ENCODE measurements at regions not wholly inside any gene's neighbourhood (a gene's known extent, or its start where the extent isn't known, plus 50 kb on each side); places are given as distances from the start of the nearest gene placed in this dataset.

GRCh38 chr2:42116195-42117181 is 52.7 kb upstream of the EML4 start (continued):
- TF ChIP-seq TBX3 (IDR thresholded peaks at IDR 0.05; ENCODE audit: borderline replicate concordance): peak; percentile 23; the same call in 1 of the 2 replicates
- TF ChIP-seq ZNF292 (CRISPR knock-in tag; IDR thresholded peaks at IDR 0.05; ENCODE audit: borderline replicate concordance, low read depth): peak; percentile 70
- no peak for TF ChIP-seq ZBTB33 (CRISPR knock-in tag; IDR thresholded peaks at IDR 0.05)
- peak; percentile 96 for TF ChIP-seq GATA4 (IDR thresholded peaks at IDR 0.05; ENCODE audit: borderline replicate concordance, low read depth)
- peak; percentile 94 for TF ChIP-seq TCF7 (IDR thresholded peaks at IDR 0.05; ENCODE audit: low read depth)
- no peak for TF ChIP-seq ZNF432 (CRISPR knock-in tag; IDR thresholded peaks at IDR 0.05; ENCODE audit: borderline replicate concordance)
- peak; percentile 71 for TF ChIP-seq ATF1 (CRISPR knock-in tag; IDR thresholded peaks at IDR 0.05)
- TF ChIP-seq LCORL (IDR thresholded peaks at IDR 0.05): peak; percentile 100
- TF ChIP-seq LCORL (CRISPR knock-in tag; IDR thresholded peaks at IDR 0.05): peak; percentile 100
- TF ChIP-seq ZNF609 (CRISPR knock-in tag; IDR thresholded peaks at IDR 0.05; ENCODE audit: borderline replicate concordance): peak; percentile 89; the same call in 1 of the 2 replicates
- TF ChIP-seq ZNF558 (CRISPR knock-in tag; IDR thresholded peaks at IDR 0.05; ENCODE audit: borderline replicate concordance): 0 out of 2 replicates have a peak, but pooled peaks have one; percentile 64
- no peak for TF ChIP-seq MAFG (CRISPR knock-in tag; IDR thresholded peaks at IDR 0.05)
- peak; percentile 83 for TF ChIP-seq MEIS2 (CRISPR knock-in tag; IDR thresholded peaks at IDR 0.05)
- TF ChIP-seq NR2F6 (IDR thresholded peaks at IDR 0.05): peak; percentile 76
- peak; percentile 83 for TF ChIP-seq NR2F6 (CRISPR knock-in tag; IDR thresholded peaks at IDR 0.05)
- TF ChIP-seq ZBTB44 (CRISPR knock-in tag; IDR thresholded peaks at IDR 0.05): no peak
- no peak for TF ChIP-seq STAT5B (CRISPR knock-in tag; IDR thresholded peaks at IDR 0.05)
- TF ChIP-seq ZNF101 (CRISPR knock-in tag; IDR thresholded peaks at IDR 0.05; ENCODE audit: borderline replicate concordance, low read depth): no peak
- peak; percentile 78 for TF ChIP-seq TBX2 (CRISPR knock-in tag; IDR thresholded peaks at IDR 0.05; ENCODE audit: borderline replicate concordance)
- TF ChIP-seq ZBTB42 (CRISPR knock-in tag; IDR thresholded peaks at IDR 0.05): no peak

All from HepG2 (cell line).